GM12878 (cell line): ENCODE measurements at regions not wholly inside any gene's neighbourhood (a gene's known extent, or its start where the extent isn't known, plus 50 kb on each side); places are given as distances from the start of the nearest gene placed in this dataset.

Experiments used
- ATAC-seq: fragments of 200-7000 bp; cut with Tn5 transposase; 3 replicates; pipeline ENCODE4 v1.9.1; 2020; ENCODE audit warnings: mild to moderate bottlenecking, moderate library complexity
- BruUV-seq: library from RNA; stranded (reverse); fragments of 400-500 nt; replicated peaks from 2 replicates; lab custom pipeline; 2021; lab: Mats Ljungman, UMichigan
- CTCF ChIA-PET: fragments of 300-600 bp; sonication (Branson Sonifier 250); formaldehyde crosslinking; extraction: SDS; loops from one replicate; lab custom pipeline; 2021; ENCODE audit warnings: inconsistent platforms; lab: Yijun Ruan, JAX
- POLR2A ChIA-PET: fragments of 350-600 bp; formaldehyde crosslinking; extraction: SDS; loops from one replicate; lab custom pipeline; 2021; ENCODE audit warnings: inconsistent platforms; lab: Charles Lee
- RAD21 ChIA-PET: fragments of 300-600 bp; sonication (Branson Sonifier 250); formaldehyde crosslinking; loops from one replicate; lab custom pipeline; 2023; ENCODE audit warnings: antibody characterized with exemption; ENCODE audit not compliant: unreplicated experiment; lab: Charles Lee
- SMC1A ChIA-PET: fragments of 300-600 bp; sonication (Branson Sonifier 250); formaldehyde crosslinking; loops from one replicate; lab custom pipeline; 2023; ENCODE audit not compliant: unreplicated experiment, uncharacterized antibody; lab: Charles Lee
- DNase-seq: peaks from one replicate; pipeline ENCODE4 v3.0.0-alpha.2; 2011; ENCODE audit warnings: low read depth, low spot score
- FAIRE-seq: peaks from 3 replicates; lab custom pipeline; 2011; peaks lifted over from hg19 to GRCh38; lab: Jason Lieb, UNC
- H2AFZ ChIP-seq: 2 replicates; pipeline ENCODE4 v1.6.0; 2011; ENCODE audit warnings: low read depth, low read length, control low read depth; ENCODE audit not compliant: control insufficient read depth
- H3K27ac ChIP-seq: 2 replicates; pipeline ENCODE4 v1.5.1; 2011; ENCODE audit warnings: control low read depth; ENCODE audit not compliant: control insufficient read depth, insufficient read depth
- H3K27me3 ChIP-seq, 2 experiments: replicated peaks in 1 of 2; 2 replicates each; pipeline versions ENCODE4 v1.6.0 to v1.6.1; 2011; ENCODE audit warnings: low read length in 1 of 2; ENCODE audit not compliant: control insufficient read depth in 2 of 2, insufficient read depth in 2 of 2
- H3K36me3 ChIP-seq, 2 experiments: 2 replicates each; pipeline ENCODE4 v1.5.1; 2011; ENCODE audit warnings: low read length in 1 of 2; ENCODE audit not compliant: control insufficient read depth in 2 of 2, insufficient read depth in 2 of 2
- H3K4me1 ChIP-seq: 2 replicates; pipeline ENCODE4 v1.6.1; 2011; ENCODE audit warnings: mild to moderate bottlenecking, low read length, moderate library complexity, mixed read lengths; ENCODE audit not compliant: control insufficient read depth, insufficient read depth
- H3K4me2 ChIP-seq: 2 replicates; pipeline ENCODE4 v1.6.0; 2011; ENCODE audit warnings: control low read depth; ENCODE audit not compliant: control insufficient read depth, insufficient read depth
- H3K4me3 ChIP-seq: fragments of 200-600 bp; sonication (generic); 2 replicates; pipeline ENCODE4 v1.5.1; 2016
- H3K79me2 ChIP-seq: 2 replicates; pipeline ENCODE4 v1.6.0; 2011; ENCODE audit warnings: low read length; ENCODE audit not compliant: control insufficient read depth, insufficient read depth
- H3K9ac ChIP-seq: 2 replicates; pipeline ENCODE4 v1.8.0; 2011; ENCODE audit warnings: low read length, control low read depth, mixed read lengths; ENCODE audit not compliant: control insufficient read depth, insufficient read depth
- H3K9me3 ChIP-seq: replicated peaks from 3 replicates; pipeline ENCODE4 v1.5.1; 2011; ENCODE audit warnings: mild to moderate bottlenecking, low read length; ENCODE audit not compliant: control insufficient read depth, insufficient read depth
- H4K20me1 ChIP-seq: 2 replicates; pipeline ENCODE4 v1.6.0; 2011; ENCODE audit not compliant: control insufficient read depth, insufficient read depth
- CREB1 ChIP-seq: IDR thresholded peaks from 2 replicates; pipeline ENCODE4 v1.6.1; 2012; ENCODE audit warnings: low read depth, mild to moderate bottlenecking, inconsistent platforms
- ETV6 ChIP-seq, 2 experiments: fragments of 450-650 bp in 1 of 2; IDR thresholded peaks in 1 of 2; conservative IDR thresholded peaks in 1 of 2; 2 replicates each; pipeline ENCODE4 v1.6.1; 2014; ENCODE audit warnings: antibody characterized with exemption in 1 of 2, borderline replicate concordance in 1 of 2, low read depth in 1 of 2, mild to moderate bottlenecking in 1 of 2, moderate library complexity in 1 of 2
- FOS ChIP-seq: IDR thresholded peaks from 3 replicates; pipeline ENCODE4 v1.6.1; 2011; ENCODE audit warnings: borderline replicate concordance; ENCODE audit not compliant: insufficient read length; ENCODE audit errors: extremely low read depth
- HDAC2 ChIP-seq: fragments of 200-600 bp; sonication (generic); IDR thresholded peaks from 2 replicates; pipeline ENCODE4 v1.6.1; 2017
- HDGF ChIP-seq: fragments of 450-650 bp; IDR thresholded peaks from 2 replicates; pipeline ENCODE4 v1.6.1; 2016; ENCODE audit warnings: antibody characterized with exemption
- IKZF2 ChIP-seq, 2 experiments: fragments of 450-650 bp; IDR thresholded peaks; 2 replicates each; pipeline ENCODE4 v1.6.1; 2017; ENCODE audit warnings: mild to moderate bottlenecking in 2 of 2, moderate library complexity in 2 of 2
- RELA ChIP-seq: fragments of 450-650 bp; IDR thresholded peaks from 2 replicates; pipeline ENCODE4 v1.8.0; 2014; ENCODE audit warnings: borderline replicate concordance; ENCODE audit not compliant: partially characterized antibody
- SIX5 ChIP-seq: IDR thresholded peaks from 2 replicates; pipeline ENCODE4 v1.6.1; 2011; ENCODE audit warnings: mild to moderate bottlenecking, low read depth, low read length, moderate library complexity; ENCODE audit not compliant: severe bottlenecking
- SMAD5 ChIP-seq: IDR thresholded peaks from 2 replicates; pipeline ENCODE4 v1.6.1; 2016; ENCODE audit warnings: antibody characterized with exemption, low read depth
- SP1 ChIP-seq: IDR thresholded peaks from one replicate; pipeline ENCODE4 v1.6.1; 2011; ENCODE audit warnings: low read depth, low read length
- SPI1 ChIP-seq: IDR thresholded peaks from 2 replicates; pipeline ENCODE4 v1.6.1; 2011; ENCODE audit warnings: low read depth, mild to moderate bottlenecking, low read length, moderate library complexity, borderline replicate concordance; ENCODE audit not compliant: insufficient read depth
- SREBF2 ChIP-seq: IDR thresholded peaks from 2 replicates; pipeline ENCODE4 v1.6.1; 2012; ENCODE audit warnings: mild to moderate bottlenecking, low read length
- SRF ChIP-seq, 2 experiments: IDR thresholded peaks; 2 replicates each; pipeline ENCODE4 v1.6.1; 2011; ENCODE audit warnings: low read depth in 2 of 2, low read length in 2 of 2, mild to moderate bottlenecking in 1 of 2, moderate library complexity in 1 of 2
- TBL1XR1 ChIP-seq: IDR thresholded peaks from 2 replicates; pipeline ENCODE4 v1.6.1; 2012; ENCODE audit warnings: low read depth, low read length, improper control_type of control experiment
- WGBS: methylation state at CpG from one replicate; pipeline ENCODE4 v1.1.6; 2016; ENCODE audit warnings: low lambda C conversion rate; ENCODE audit not compliant: insufficient replicate concordance, insufficient coverage; ENCODE audit errors: missing lambda C conversion rate; 5-methylcytosine and 5-hydroxymethylcytosine counted together
- in situ Hi-C: fragments of 300-500 bp; cut with MboI; formaldehyde crosslinking; loops from 9 replicates; pipeline ENCODE4 v1.14.3; 2018; ENCODE audit warnings: mixed read lengths
- intact Hi-C: fragments of 100-400 bp; cut with micrococcal nuclease; formaldehyde crosslinking; loops from one replicate; pipeline ENCODE4 v1.14.2; 2022; ENCODE audit not compliant: unreplicated experiment

DNA sequence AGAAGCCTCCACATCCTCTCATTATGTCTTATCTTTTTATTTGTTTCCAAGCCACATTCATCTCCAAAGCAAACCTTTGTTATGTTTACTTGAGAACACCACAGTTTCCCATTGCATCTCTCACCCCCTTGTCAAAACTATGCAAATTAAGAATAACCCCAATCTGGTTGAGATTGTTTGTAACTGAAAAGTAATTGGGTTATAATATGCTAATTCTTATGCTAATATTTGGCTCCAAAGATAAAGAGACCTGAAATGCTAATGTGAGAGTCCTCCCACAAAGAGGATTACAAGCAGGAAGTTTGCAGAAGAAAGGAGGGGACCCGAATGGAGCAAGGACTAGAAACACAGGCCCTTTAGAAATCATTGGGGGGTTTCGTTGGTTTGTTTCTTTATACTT, 92.9 kb upstream of the UBL3 start:
- BruUV-seq, result no TSS peak
- Histone ChIP-seq H3K36me3 (no peaks in the 10 kb centered on the region), H3K27me3 (no peaks in the 10 kb centered on the region), H4K20me1 (no peaks in the 10 kb centered on the region), H3K27ac (no peak overlapping the region), H3K4me1 (no peaks in the 10 kb centered on the region), H3K79me2 (no peaks in the 10 kb centered on the region), H3K9ac (no peak overlapping the region), H3K9me3 (no peaks in the 10 kb centered on the region), H2AFZ (no peak overlapping the region), H3K4me2 (no peak overlapping the region), H3K4me3 (no peak overlapping the region)
- no peak for ATAC-seq
- no peak for DNase-seq
- 26% methylated on average over 2 of the region's 2 CpGs for WGBS
- SMC1A ChIA-PET, result no interaction called here
- RAD21 ChIA-PET, result no interaction called here
- POLR2A ChIA-PET, result no interaction called here
- intact Hi-C loops, result no loop called here
- CTCF ChIA-PET, result interaction anchor here (4.3 kb wide), 1 partner anchor 19 kb away, joined by 19 read pairs; no protein-coding TSS in a partner anchor
- in situ Hi-C loops, result no loop called here
- TF ChIP-seq HDAC2 (no peak), ETV6 (conservative IDR thresholded peaks at IDR 0.05 in 1 of 2, IDR thresholded peaks at IDR 0.05 in 1 of 2; ENCODE audit: borderline replicate concordance in 1 of 2, low read depth in 1 of 2) (no peak), TBL1XR1 (no peak), SIX5 (no peak), SP1 (no peak), IKZF2 (IDR thresholded peaks at IDR 0.05) (no peak), RELA (no peak)
- FAIRE-seq, result no peak

DNA sequence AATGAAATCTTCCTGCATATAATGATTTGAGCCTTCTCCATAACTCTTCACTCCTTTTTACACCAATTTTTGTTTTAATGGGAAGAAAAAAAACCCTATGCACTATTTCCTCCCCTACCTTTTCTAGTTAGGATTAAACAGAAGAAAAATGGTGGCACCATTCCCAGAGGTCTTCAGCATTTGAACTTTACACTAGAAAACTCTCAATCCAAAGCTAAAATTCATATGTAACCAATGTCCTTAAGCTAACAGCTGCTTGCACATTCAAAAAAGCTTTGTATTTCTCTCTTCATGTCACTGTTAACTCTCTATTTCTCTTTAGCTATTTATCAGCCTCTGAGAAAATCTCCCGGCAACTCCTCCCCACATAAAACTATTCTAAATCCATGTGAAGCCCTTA, 90.3 kb upstream of the UBL3 start:
- in situ Hi-C loops (no loop called here), intact Hi-C loops (no loop called here)
- FAIRE-seq (no peak), ATAC-seq (no peak), DNase-seq (no peak)
- peaks cover 9% of the 10 kb centered on the region for H3K4me1 ChIP-seq
- H3K27me3 ChIP-seq, result no peaks in the 10 kb centered on the region
- no peaks in the 10 kb centered on the region for H3K36me3 ChIP-seq
- no peaks in the 10 kb centered on the region for H3K79me2 ChIP-seq
- no TSS peak for BruUV-seq
- H4K20me1 ChIP-seq, result no peaks in the 10 kb centered on the region
- TF ChIP-seq SPI1 (no peak), SREBF2 (no peak), FOS (no peak), SMAD5 (no peak), CREB1 (no peak), HDGF (no peak), SRF (IDR thresholded peaks at IDR 0.05; ENCODE audit: low read depth in 2 of 2, low read length in 2 of 2) (no peak), RELA (no peak)
- CTCF ChIA-PET, result interaction anchor here (4.3 kb wide), 1 partner anchor 16 kb away, joined by 19 read pairs; no protein-coding TSS in a partner anchor
- H3K9me3 ChIP-seq, result no peaks in the 10 kb centered on the region
- H3K4me2 ChIP-seq, result no peak overlapping the region
- POLR2A ChIA-PET, result no interaction called here
- H2AFZ ChIP-seq, result no peak overlapping the region
- RAD21 ChIA-PET, result interaction anchor here (0.7 kb wide), 1 partner anchor 172 kb away, joined by 4 read pairs; no protein-coding TSS in a partner anchor
- H3K4me3 ChIP-seq, result no peak overlapping the region
- no peak overlapping the region for H3K9ac ChIP-seq
- WGBS, result 95% methylated on average over 1 of the region's 1 CpG
- no peak overlapping the region for H3K27ac ChIP-seq
- SMC1A ChIA-PET, result interaction anchor here (1.0 to 2.0 kb wide), 4 partner anchors 11 to 172 kb away, joined by 3 to 6 read pairs (median 4); no protein-coding TSS in a partner anchor
